ENCODE measurements at regions not wholly inside any gene's neighbourhood (a gene's known extent, or its start where the extent isn't known, plus 50 kb on each side); places are given as distances from the start of the nearest gene placed in this dataset.

DNA sequence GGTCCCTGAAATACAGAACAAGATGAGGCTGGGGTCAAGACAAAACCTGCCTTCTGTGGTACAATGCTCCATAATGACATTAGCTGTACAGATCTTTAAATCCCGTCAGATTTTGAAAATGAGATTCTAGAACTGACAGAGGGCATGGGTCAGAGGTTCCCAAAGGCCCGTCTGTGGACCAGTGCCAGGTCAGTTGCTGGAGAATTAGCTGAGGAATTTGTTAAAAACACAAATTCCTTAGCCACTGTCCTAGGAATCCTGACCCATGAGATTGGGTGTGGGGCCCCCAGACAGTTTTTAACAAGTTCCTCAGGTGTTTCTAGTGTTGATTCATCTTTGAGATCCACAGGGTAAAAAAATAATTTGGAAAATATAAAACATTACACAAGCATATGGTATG lies 97.0 kb downstream of the SIPA1L2 start:
- no peak for DNase-seq
- no peaks in the 10 kb centered on the region for H3K79me2 ChIP-seq (ENCODE audit: low read length)
- H2AFZ ChIP-seq (ENCODE audit: low read length): no peak overlapping the region
- H3K4me3 ChIP-seq (ENCODE audit: low read length): no peak overlapping the region
- TF ChIP-seq EZH2phosphoT487 (IDR thresholded peaks at IDR 0.05; ENCODE audit: low read length) (no peak), CTCF (IDR thresholded peaks at IDR 0.05; ENCODE audit: low read length) (no peak), EZH2 (optimal IDR thresholded peaks at IDR 0.05; ENCODE audit: low read depth, low read length) (no peak)
- 0 out of 2 replicates have a peak, but pooled peaks cover 4% of the 10 kb centered on the region for H3F3A ChIP-seq (ENCODE audit: insufficient read depth, low read length)
- H3K9me2 ChIP-seq (replicated peaks; ENCODE audit: insufficient read depth, low read length): no peaks in the 10 kb centered on the region
- no peaks in the 10 kb centered on the region for H3K9me3 ChIP-seq (replicated peaks; ENCODE audit: insufficient read depth, low read length)
- no peaks in the 10 kb centered on the region for H4K20me1 ChIP-seq (ENCODE audit: insufficient read depth, low read length)
- H3K9ac ChIP-seq (ENCODE audit: low read length): no peak overlapping the region
- peaks cover 28% of the 10 kb centered on the region for H3K4me1 ChIP-seq (ENCODE audit: low read length)
- H3K4me2 ChIP-seq (ENCODE audit: low read depth, low read length): peak overlapping the region; percentile 28; the same call in 1 of the 2 replicates
- no peaks in the 10 kb centered on the region for H3K36me3 ChIP-seq (replicated peaks; ENCODE audit: insufficient read depth, low read length)
- no peaks in the 10 kb centered on the region for H3K27me3 ChIP-seq (replicated peaks; ENCODE audit: insufficient read depth, low read length)
- H3K27ac ChIP-seq (ENCODE audit: low read length): peak overlapping the region; percentile 49; the same call in 1 of the 2 replicates

- Histone ChIP-seq H2AFZ (ENCODE audit: low read length) (no peak overlapping the region), H4K20me1 (ENCODE audit: insufficient read depth, low read length) (no peaks in the 10 kb centered on the region), H3K27ac (ENCODE audit: low read length) (no peak overlapping the region), H3K27me3 (replicated peaks; ENCODE audit: insufficient read depth, low read length) (no peaks in the 10 kb centered on the region), H3K79me2 (ENCODE audit: low read length) (no peaks in the 10 kb centered on the region), H3K4me2 (ENCODE audit: low read depth, low read length) (no peak overlapping the region), H3F3A (ENCODE audit: insufficient read depth, low read length) (0 out of 2 replicates have a peak, but pooled peaks cover 4% of the 10 kb centered on the region), H3K36me3 (replicated peaks; ENCODE audit: insufficient read depth, low read length) (no peaks in the 10 kb centered on the region), H3K9me2 (replicated peaks; ENCODE audit: insufficient read depth, low read length) (no peaks in the 10 kb centered on the region), H3K4me3 (ENCODE audit: low read length) (no peak overlapping the region), H3K9me3 (replicated peaks; ENCODE audit: insufficient read depth, low read length) (no peaks in the 10 kb centered on the region), H3K9ac (ENCODE audit: low read length) (no peak overlapping the region), H3K4me1 (ENCODE audit: low read length) (peaks cover 28% of the 10 kb centered on the region)
- no peak for TF ChIP-seq EZH2 (optimal IDR thresholded peaks at IDR 0.05; ENCODE audit: low read depth, low read length)
- TF ChIP-seq EZH2phosphoT487 (IDR thresholded peaks at IDR 0.05; ENCODE audit: low read length): no peak
- no peak for TF ChIP-seq CTCF (IDR thresholded peaks at IDR 0.05; ENCODE audit: low read length)
- DNase-seq: no peak
These were observed 98.6 kb downstream of the SIPA1L2 start for GRCh38 chr1:232531291-232531690.

- H4K20me1 ChIP-seq (ENCODE audit: insufficient read depth, low read length): no peaks in the 10 kb centered on the region
- no peaks in the 10 kb centered on the region for H3K27me3 ChIP-seq (replicated peaks; ENCODE audit: insufficient read depth, low read length)
- H3K9me2 ChIP-seq (replicated peaks; ENCODE audit: insufficient read depth, low read length): no peaks in the 10 kb centered on the region
- TF ChIP-seq CTCF (IDR thresholded peaks at IDR 0.05; ENCODE audit: low read length): no peak
- TF ChIP-seq EZH2phosphoT487 (IDR thresholded peaks at IDR 0.05; ENCODE audit: low read length): no peak
- TF ChIP-seq EZH2 (optimal IDR thresholded peaks at IDR 0.05; ENCODE audit: low read depth, low read length): no peak
- H3K27ac ChIP-seq (ENCODE audit: low read length): no peak overlapping the region
- DNase-seq: no peak
- H2AFZ ChIP-seq (ENCODE audit: low read length): no peak overlapping the region
- no peak overlapping the region for H3K4me3 ChIP-seq (ENCODE audit: low read length)
- no peaks in the 10 kb centered on the region for H3K79me2 ChIP-seq (ENCODE audit: low read length)
- no peaks in the 10 kb centered on the region for H3K9me3 ChIP-seq (replicated peaks; ENCODE audit: insufficient read depth, low read length)
- no peak overlapping the region for H3K4me2 ChIP-seq (ENCODE audit: low read depth, low read length)
- H3K36me3 ChIP-seq (replicated peaks; ENCODE audit: insufficient read depth, low read length): no peaks in the 10 kb centered on the region
- 0 out of 2 replicates have a peak, but pooled peaks cover 4% of the 10 kb centered on the region for H3F3A ChIP-seq (ENCODE audit: insufficient read depth, low read length)
- peaks cover 28% of the 10 kb centered on the region for H3K4me1 ChIP-seq (ENCODE audit: low read length)
- H3K9ac ChIP-seq (ENCODE audit: low read length): no peak overlapping the region
These were observed 100.2 kb downstream of the SIPA1L2 start for GRCh38 chr1:232529747-232530146.
